ENCODE measurements at regions not wholly inside any gene's neighbourhood (a gene's known extent, or its start where the extent isn't known, plus 50 kb on each side); places are given as distances from the start of the nearest gene placed in this dataset.

- Histone ChIP-seq H3K9ac (ENCODE audit: low read depth in 2 of 2, low read length in 2 of 2) (no peak overlapping the region), H3K27me3 (no peaks in the 10 kb centered on the region), H3K27ac (no peak overlapping the region), H3K9me3 (no peaks in the 10 kb centered on the region), H3K4me1 (no peaks in the 10 kb centered on the region), H3K36me3 (no peaks in the 10 kb centered on the region), H3K4me3 (no peak overlapping the region)
- TF ChIP-seq CTCF (IDR thresholded peaks at IDR 0.05) = no peak
- DNase-seq = no peak
- intact Hi-C loops (cut with DNase I) = no loop called here
These were observed 261.5 kb upstream of the TARS1 start for GRCh38 chr5:33179301-33179700.

- Histone ChIP-seq H3K9ac (ENCODE audit: low read depth in 2 of 2, low read length in 2 of 2) (no peak overlapping the region), H3K4me3 (no peak overlapping the region), H3K4me1 (no peaks in the 10 kb centered on the region), H3K36me3 (no peaks in the 10 kb centered on the region), H3K9me3 (no peaks in the 10 kb centered on the region), H3K27me3 (no peaks in the 10 kb centered on the region), H3K27ac (no peak overlapping the region)
- DNase-seq = no peak
- no peak for TF ChIP-seq CTCF (IDR thresholded peaks at IDR 0.05)
- intact Hi-C loops (cut with DNase I) = no loop called here
These were observed 259.9 kb upstream of the TARS1 start for GRCh38 chr5:33180900-33181299.

GRCh38 chr5:33182986-33183385 lies 257.8 kb upstream of the TARS1 start:
- Histone ChIP-seq H3K27ac (no peak overlapping the region), H3K27me3 (no peaks in the 10 kb centered on the region), H3K4me3 (no peak overlapping the region), H3K36me3 (no peaks in the 10 kb centered on the region), H3K9me3 (no peaks in the 10 kb centered on the region), H3K9ac (ENCODE audit: low read depth in 2 of 2, low read length in 2 of 2) (no peak overlapping the region), H3K4me1 (no peaks in the 10 kb centered on the region)
- DNase-seq = no peak
- intact Hi-C loops (cut with DNase I) = no loop called here
- TF ChIP-seq CTCF (IDR thresholded peaks at IDR 0.05) = no peak

- DNase-seq = no peak
- no peak overlapping the region for H3K4me3 ChIP-seq
- no peaks in the 10 kb centered on the region for H3K27me3 ChIP-seq
- no peak for TF ChIP-seq CTCF (IDR thresholded peaks at IDR 0.05)
- intact Hi-C loops (cut with DNase I) = no loop called here
- H3K27ac ChIP-seq = no peak overlapping the region
- H3K9me3 ChIP-seq = no peaks in the 10 kb centered on the region
- H3K9ac ChIP-seq (ENCODE audit: low read depth in 2 of 2, low read length in 2 of 2) = no peak overlapping the region
- H3K4me1 ChIP-seq = no peaks in the 10 kb centered on the region
- H3K36me3 ChIP-seq = no peaks in the 10 kb centered on the region
These were observed 256.4 kb upstream of the TARS1 start for GRCh38 chr5:33184367-33184766.

GRCh38 chr5:33188089-33188488 lies 252.7 kb upstream of the TARS1 start:
- Histone ChIP-seq H3K4me3 (no peak overlapping the region), H3K36me3 (no peaks in the 10 kb centered on the region), H3K9me3 (no peaks in the 10 kb centered on the region), H3K4me1 (no peaks in the 10 kb centered on the region), H3K27me3 (no peaks in the 10 kb centered on the region), H3K9ac (ENCODE audit: low read depth in 2 of 2, low read length in 2 of 2) (no peak overlapping the region), H3K27ac (no peak overlapping the region)
- no peak for TF ChIP-seq CTCF (IDR thresholded peaks at IDR 0.05)
- no peak for DNase-seq
- intact Hi-C loops (cut with DNase I) = no loop called here

- DNase-seq = no peak
- H3K9ac ChIP-seq (ENCODE audit: low read depth in 2 of 2, low read length in 2 of 2) = no peak overlapping the region
- H3K4me1 ChIP-seq = no peaks in the 10 kb centered on the region
- H3K4me3 ChIP-seq = no peak overlapping the region
- no peak overlapping the region for H3K27ac ChIP-seq
- no peak for TF ChIP-seq CTCF (IDR thresholded peaks at IDR 0.05)
- H3K36me3 ChIP-seq = no peaks in the 10 kb centered on the region
- H3K9me3 ChIP-seq = no peaks in the 10 kb centered on the region
- intact Hi-C loops (cut with DNase I) = no loop called here
- no peaks in the 10 kb centered on the region for H3K27me3 ChIP-seq
These were observed 245.9 kb upstream of the TARS1 start for GRCh38 chr5:33194914-33195313.

All from colonic mucosa (tissue), 4 donors.